ENCODE measurements at regions not wholly inside any gene's neighbourhood (a gene's known extent, or its start where the extent isn't known, plus 50 kb on each side); places are given as distances from the start of the nearest gene placed in this dataset.

DNA sequence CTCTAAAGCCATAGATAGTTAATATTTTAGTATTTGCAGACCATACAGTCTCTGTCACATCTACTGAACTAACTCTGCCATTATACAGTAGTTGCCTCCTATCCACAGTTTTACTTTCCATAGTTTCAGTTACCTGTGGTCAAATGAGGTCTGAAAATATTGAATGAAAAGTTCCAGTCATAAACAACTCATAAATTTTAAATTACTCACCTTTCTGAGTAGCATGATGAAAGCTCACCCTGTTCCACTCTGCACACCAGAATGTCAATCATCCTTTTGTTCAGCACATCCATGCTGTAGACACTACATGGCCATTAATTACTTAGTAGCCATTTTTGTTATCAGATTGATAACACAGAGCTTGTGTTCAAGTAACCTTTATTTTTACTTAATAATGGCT is 51.7 kb upstream of the ME3 start:
- DNase-seq (ENCODE audit: low spot score): no peak
- ATAC-seq (ENCODE audit: low FRiP score): no peak
- TF ChIP-seq CTCF (IDR thresholded peaks at IDR 0.05): no peak

GRCh38 chr11:86723281-86723680 is 50.9 kb upstream of the ME3 start:
- TF ChIP-seq CTCF (IDR thresholded peaks at IDR 0.05): no peak
- ATAC-seq (ENCODE audit: low FRiP score) (no peak), DNase-seq (ENCODE audit: low spot score) (no peak)

- no peak for ATAC-seq (ENCODE audit: low FRiP score)
- no peak for TF ChIP-seq CTCF (IDR thresholded peaks at IDR 0.05)
- DNase-seq (ENCODE audit: low spot score): no peak
Measured at GRCh38 chr11:86722748-86723147, 50.3 kb upstream of the ME3 start.
